CD14-positive monocyte (primary cell): ENCODE measurements at regions not wholly inside any gene's neighbourhood (a gene's known extent, or its start where the extent isn't known, plus 50 kb on each side); places are given as distances from the start of the nearest gene placed in this dataset.

Experiments used
- DNase-seq, 3 donors: peaks; one replicate each; pipeline ENCODE4 v3.0.0-alpha.2; 2011 to 2022
- H2AFZ ChIP-seq: 2 replicates; pipeline ENCODE4 v1.6.0; 2012; ENCODE audit warnings: mild to moderate bottlenecking, low read depth, low read length, inconsistent platforms; ENCODE audit not compliant: insufficient read depth, poor library complexity, severe bottlenecking
- H3K27ac ChIP-seq, 2 donors: 1 replicate in 1 of 2; 2 replicates in 1 of 2; pipeline ENCODE4 v1.5.1; 2012 to 2013; ENCODE audit warnings: low read length in 2 of 2, control low read depth in 1 of 2, inconsistent platforms in 1 of 2, low read depth in 1 of 2, mild to moderate bottlenecking in 1 of 2
- H3K27me3 ChIP-seq, 2 donors: one replicate each; pipeline versions ENCODE4 v1.6.0 to v1.6.1; 2011 to 2013; ENCODE audit warnings: low read length in 2 of 2; ENCODE audit not compliant: control insufficient read depth in 2 of 2, insufficient read depth in 2 of 2
- H3K36me3 ChIP-seq, 2 donors: replicated peaks in 1 of 2; 1 replicate in 1 of 2; 2 replicates in 1 of 2; pipeline versions ENCODE4 v1.5.1 to v1.6.1; 2012 to 2013; ENCODE audit warnings: low read length in 2 of 2, control low read depth in 1 of 2, inconsistent platforms in 1 of 2, mild to moderate bottlenecking in 1 of 2; ENCODE audit not compliant: insufficient read depth in 2 of 2, control insufficient read depth in 1 of 2
- H3K4me1 ChIP-seq, 2 donors: 1 replicate in 1 of 2; 2 replicates in 1 of 2; pipeline versions ENCODE4 v1.5.1 to v1.6.1; 2012 to 2013; ENCODE audit warnings: low read length in 2 of 2, control low read depth in 1 of 2, inconsistent platforms in 1 of 2, mild to moderate bottlenecking in 1 of 2, moderate library complexity in 1 of 2; ENCODE audit not compliant: insufficient read depth in 2 of 2, control insufficient read depth in 1 of 2
- H3K4me2 ChIP-seq: replicated peaks from 2 replicates; pipeline ENCODE3; 2012; ENCODE audit warnings: low read length, moderate library complexity, mild to moderate bottlenecking; ENCODE audit not compliant: poor library complexity, severe bottlenecking; ENCODE audit errors: extremely low read depth
- H3K4me3 ChIP-seq, 3 experiments: fragments of 200-600 bp in 1 of 3; sonication (generic) in 1 of 3; replicated peaks in 1 of 3; 1 replicate in 2 of 3; 2 replicates in 1 of 3; pipeline ENCODE4 v1.5.1; 2011 to 2013; ENCODE audit warnings: low read length in 3 of 3, mild to moderate bottlenecking in 3 of 3, control low read depth in 2 of 3, low read depth in 2 of 3, inconsistent platforms in 1 of 3, moderate library complexity in 1 of 3
- H3K79me2 ChIP-seq: 2 replicates; pipeline ENCODE4 v1.6.0; 2012; ENCODE audit warnings: mild to moderate bottlenecking, control low read depth, inconsistent platforms, low read length, moderate library complexity; ENCODE audit not compliant: insufficient read depth
- H3K9ac ChIP-seq: 2 replicates; pipeline ENCODE4 v1.6.0; 2017; ENCODE audit warnings: low read length, mild to moderate bottlenecking; ENCODE audit not compliant: insufficient read depth, poor library complexity, severe bottlenecking
- H3K9me3 ChIP-seq, 2 donors: replicated peaks in 1 of 2; 1 replicate in 1 of 2; 2 replicates in 1 of 2; pipeline versions ENCODE4 v1.5.1 to v1.6.1; 2012 to 2013; ENCODE audit warnings: low read length in 2 of 2, control low read depth in 1 of 2; ENCODE audit not compliant: control insufficient read depth in 1 of 2, insufficient read depth in 1 of 2
- H4K20me1 ChIP-seq: 2 replicates; pipeline ENCODE4 v1.6.0; 2012; ENCODE audit warnings: mild to moderate bottlenecking, low read length, control low read depth, moderate library complexity; ENCODE audit not compliant: insufficient read depth
- H3K27ac Mint-ChIP-seq, 7 donors: one replicate each; pipeline ENCODE4 v1.8.0; 2020; ENCODE audit warnings: mild to moderate bottlenecking in 7 of 7, mixed read lengths in 7 of 7, moderate library complexity in 6 of 7, inconsistent platforms in 2 of 7
- H3K27me3 Mint-ChIP-seq, 3 donors: one replicate each; pipeline ENCODE4 v1.8.0; 2021 to 2022; ENCODE audit warnings: low read depth in 3 of 3, mild to moderate bottlenecking in 3 of 3, mixed read lengths in 3 of 3, moderate library complexity in 3 of 3, inconsistent platforms in 1 of 3
- H3K36me3 Mint-ChIP-seq, 2 donors: one replicate each; pipeline ENCODE4 v1.8.0; 2020; ENCODE audit warnings: mixed read lengths in 2 of 2, inconsistent platforms in 1 of 2, mild to moderate bottlenecking in 1 of 2
- H3K4me1 Mint-ChIP-seq: one replicate; pipeline ENCODE4 v1.8.0; 2020; ENCODE audit warnings: mild to moderate bottlenecking, mixed read lengths
- H3K4me3 Mint-ChIP-seq, 2 donors: one replicate each; pipeline ENCODE4 v1.8.0; 2020; ENCODE audit warnings: mild to moderate bottlenecking in 2 of 2, mixed read lengths in 2 of 2, moderate library complexity in 1 of 2
- H3K9me3 Mint-ChIP-seq, 7 donors: one replicate each; pipeline ENCODE4 v1.8.0; 2020 to 2022; ENCODE audit warnings: mixed read lengths in 7 of 7, mild to moderate bottlenecking in 6 of 7, moderate library complexity in 6 of 7, inconsistent platforms in 2 of 7
- WGBS: methylation state at CpG from one replicate; pipeline ENCODE4 v1.1.5; 2013; ENCODE audit warnings: missing lambda C conversion rate; ENCODE audit not compliant: insufficient coverage; 5-methylcytosine and 5-hydroxymethylcytosine counted together
- intact Hi-C, 2 donors: fragments of 100-400 bp; cut with micrococcal nuclease; formaldehyde crosslinking; loops; one replicate each; pipeline versions ENCODE4 v1.15.0 to v1.15.1; 2023
- TF ChIP-seq, protein P1 (sequence below): fragments of 200-600 bp; IDR thresholded peaks from one replicate; pipeline ENCODE4 v1.8.0; 2022; ENCODE audit warnings: antibody characterized with exemption, mild to moderate bottlenecking

DNA sequence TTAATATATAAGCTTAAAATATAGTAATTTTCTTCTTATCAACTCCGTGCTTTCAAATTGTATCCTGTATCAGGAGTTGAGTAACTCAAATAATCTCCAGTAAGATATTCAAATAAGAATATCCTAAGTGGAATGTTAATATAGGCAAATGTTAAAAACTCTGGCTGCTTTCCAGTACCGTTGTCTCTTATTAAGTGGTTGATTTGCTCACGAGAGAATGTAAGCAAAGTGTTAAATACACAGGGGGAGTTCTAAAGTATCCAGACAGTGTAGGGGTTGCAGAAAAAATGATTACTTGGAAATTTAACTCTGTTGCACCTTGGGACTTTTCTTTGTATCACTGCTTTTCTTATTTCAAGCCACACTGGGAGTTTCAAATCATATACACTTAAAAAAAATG is 478.9 kb upstream of the TBL1XR1 start:
- Mint-ChIP-seq H3K27ac (no peak overlapping the region), H3K36me3 (no peaks in the 10 kb centered on the region), H3K27me3 (peaks cover 0 to 1% (median under 1%) of the 10 kb centered on the region in 3 donors), H3K4me1 (peaks cover 17% of the 10 kb centered on the region), H3K4me3 (no peak overlapping the region), H3K9me3 (no peaks in the 10 kb centered on the region)
- Histone ChIP-seq H3K4me2 (no peak overlapping the region), H3K9ac (no peak overlapping the region), H2AFZ (no peak overlapping the region), H3K9me3 (no peaks in the 10 kb centered on the region), H3K4me3 (no peak overlapping the region), H4K20me1 (no peaks in the 10 kb centered on the region), H3K79me2 (no peaks in the 10 kb centered on the region), H3K4me1 (peaks cover 9 to 10% of the 10 kb centered on the region in 2 donors), H3K36me3 (no peaks in the 10 kb centered on the region), H3K27ac (no peak overlapping the region), H3K27me3 (no peaks in the 10 kb centered on the region)
- intact Hi-C loops, result no loop called here
- TF ChIP-seq, protein P1, sequence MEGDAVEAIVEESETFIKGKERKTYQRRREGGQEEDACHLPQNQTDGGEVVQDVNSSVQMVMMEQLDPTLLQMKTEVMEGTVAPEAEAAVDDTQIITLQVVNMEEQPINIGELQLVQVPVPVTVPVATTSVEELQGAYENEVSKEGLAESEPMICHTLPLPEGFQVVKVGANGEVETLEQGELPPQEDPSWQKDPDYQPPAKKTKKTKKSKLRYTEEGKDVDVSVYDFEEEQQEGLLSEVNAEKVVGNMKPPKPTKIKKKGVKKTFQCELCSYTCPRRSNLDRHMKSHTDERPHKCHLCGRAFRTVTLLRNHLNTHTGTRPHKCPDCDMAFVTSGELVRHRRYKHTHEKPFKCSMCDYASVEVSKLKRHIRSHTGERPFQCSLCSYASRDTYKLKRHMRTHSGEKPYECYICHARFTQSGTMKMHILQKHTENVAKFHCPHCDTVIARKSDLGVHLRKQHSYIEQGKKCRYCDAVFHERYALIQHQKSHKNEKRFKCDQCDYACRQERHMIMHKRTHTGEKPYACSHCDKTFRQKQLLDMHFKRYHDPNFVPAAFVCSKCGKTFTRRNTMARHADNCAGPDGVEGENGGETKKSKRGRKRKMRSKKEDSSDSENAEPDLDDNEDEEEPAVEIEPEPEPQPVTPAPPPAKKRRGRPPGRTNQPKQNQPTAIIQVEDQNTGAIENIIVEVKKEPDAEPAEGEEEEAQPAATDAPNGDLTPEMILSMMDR, result no peak
- no peak for DNase-seq
- no CpG with 5 or more reads among the region's 3 CpGs for WGBS

- Histone ChIP-seq H3K36me3 (no peaks in the 10 kb centered on the region), H3K4me3 (no peak overlapping the region), H3K9me3 (no peaks in the 10 kb centered on the region), H3K79me2 (no peaks in the 10 kb centered on the region), H3K4me2 (no peak overlapping the region), H3K27ac (no peak overlapping the region), H4K20me1 (no peaks in the 10 kb centered on the region), H3K27me3 (no peaks in the 10 kb centered on the region), H3K4me1 (peaks cover 9 to 10% of the 10 kb centered on the region in 2 donors), H2AFZ (no peak overlapping the region), H3K9ac (no peak overlapping the region)
- no peak overlapping the region for H3K27ac Mint-ChIP-seq
- no peaks in the 10 kb centered on the region for H3K36me3 Mint-ChIP-seq
- TF ChIP-seq, protein P1, result no peak
- H3K27me3 Mint-ChIP-seq, result peaks cover 0 to 4% (median 0%) of the 10 kb centered on the region in 3 donors
- DNase-seq, result no peak
- intact Hi-C loops, result no loop called here
- H3K4me1 Mint-ChIP-seq, result peaks cover 17% of the 10 kb centered on the region
- no peak overlapping the region for H3K4me3 Mint-ChIP-seq
- no peaks in the 10 kb centered on the region for H3K9me3 Mint-ChIP-seq
- WGBS, result 85% methylated on average over 2 of the region's 6 CpGs
Observed at GRCh38 chr3:177676947-177677587, 479.8 kb upstream of the TBL1XR1 start.
